Muscle layer of colon (tissue), 2 donors: ENCODE measurements at regions not wholly inside any gene's neighbourhood (a gene's known extent, or its start where the extent isn't known, plus 50 kb on each side); places are given as distances from the start of the nearest gene placed in this dataset.

Experiments
- H3K27ac ChIP-seq: one replicate; pipeline ENCODE4 v1.7.0; 2013; ENCODE audit warnings: low read depth, mild to moderate bottlenecking, low read length, moderate library complexity
- H3K27me3 ChIP-seq, 2 donors: one replicate each; pipeline ENCODE4 v1.7.0; 2013; ENCODE audit warnings: low read length in 2 of 2, mild to moderate bottlenecking in 2 of 2; ENCODE audit not compliant: insufficient read depth in 2 of 2, control insufficient read depth in 1 of 2
- H3K36me3 ChIP-seq: one replicate; pipeline ENCODE4 v1.7.0; 2013; ENCODE audit warnings: mild to moderate bottlenecking, low read length; ENCODE audit not compliant: insufficient read depth
- H3K4me1 ChIP-seq: one replicate; pipeline ENCODE4 v1.7.0; 2013; ENCODE audit warnings: mild to moderate bottlenecking, low read length; ENCODE audit not compliant: insufficient read depth
- H3K4me3 ChIP-seq, 2 donors: one replicate each; pipeline ENCODE4 v1.7.0; 2013; ENCODE audit warnings: low read length in 2 of 2, low read depth in 1 of 2, mild to moderate bottlenecking in 1 of 2, moderate library complexity in 1 of 2
- H3K9ac ChIP-seq: one replicate; pipeline ENCODE4 v1.7.0; 2013; ENCODE audit warnings: low read length
- H3K9me3 ChIP-seq: one replicate; pipeline ENCODE4 v1.7.0; 2013; ENCODE audit warnings: mild to moderate bottlenecking, low read length
- donor health status: abdominal sarcoma.
- donor health status: Adenocarcinoma of cecum.

GRCh38 chr18:70457223-70457622, 168.4 kb downstream of the SOCS6 start:
- Histone ChIP-seq H3K4me1 (no peaks in the 10 kb centered on the region), H3K9me3 (no peaks in the 10 kb centered on the region), H3K9ac (no peak overlapping the region), H3K27ac (no peak overlapping the region), H3K4me3 (no peak overlapping the region), H3K36me3 (no peaks in the 10 kb centered on the region), H3K27me3 (no peaks in the 10 kb centered on the region)

- no peaks in the 10 kb centered on the region for H3K27me3 ChIP-seq
Measured at GRCh38 chr18:70456376-70456775, 167.5 kb downstream of the SOCS6 start.

GRCh38 chr18:70455731-70456130, 166.9 kb downstream of the SOCS6 start:
- Histone ChIP-seq H3K27ac (no peak overlapping the region), H3K9ac (no peak overlapping the region), H3K4me1 (no peaks in the 10 kb centered on the region), H3K36me3 (no peaks in the 10 kb centered on the region), H3K4me3 (no peak overlapping the region), H3K9me3 (no peaks in the 10 kb centered on the region), H3K27me3 (no peaks in the 10 kb centered on the region)

More at GRCh38 chr18:70456376-70456775, 167.5 kb downstream of the SOCS6 start:
- H3K27ac ChIP-seq: no peak overlapping the region
- H3K4me1 ChIP-seq: no peaks in the 10 kb centered on the region
- no peaks in the 10 kb centered on the region for H3K36me3 ChIP-seq
- no peak overlapping the region for H3K9ac ChIP-seq
- H3K4me3 ChIP-seq: no peak overlapping the region
- no peaks in the 10 kb centered on the region for H3K9me3 ChIP-seq

- no peaks in the 10 kb centered on the region for H3K4me1 ChIP-seq
- H3K9me3 ChIP-seq: no peaks in the 10 kb centered on the region
- no peaks in the 10 kb centered on the region for H3K36me3 ChIP-seq
- H3K27ac ChIP-seq: no peak overlapping the region
- no peaks in the 10 kb centered on the region for H3K27me3 ChIP-seq
- no peak overlapping the region for H3K4me3 ChIP-seq
- no peak overlapping the region for H3K9ac ChIP-seq
Measured at GRCh38 chr18:70454704-70455322, 166.0 kb downstream of the SOCS6 start.

- no peaks in the 10 kb centered on the region for H3K36me3 ChIP-seq
- H3K27ac ChIP-seq: no peak overlapping the region
- H3K9ac ChIP-seq: no peak overlapping the region
- H3K4me3 ChIP-seq: no peak overlapping the region
- H3K9me3 ChIP-seq: no peaks in the 10 kb centered on the region
- H3K27me3 ChIP-seq: no peaks in the 10 kb centered on the region
- no peaks in the 10 kb centered on the region for H3K4me1 ChIP-seq
Measured at GRCh38 chr18:70453058-70453775, 164.4 kb downstream of the SOCS6 start.

GRCh38 chr18:70452501-70452900, 163.7 kb downstream of the SOCS6 start:
- Histone ChIP-seq H3K4me1 (no peaks in the 10 kb centered on the region), H3K4me3 (no peak overlapping the region), H3K27me3 (no peaks in the 10 kb centered on the region), H3K36me3 (no peaks in the 10 kb centered on the region), H3K9ac (no peak overlapping the region), H3K9me3 (no peaks in the 10 kb centered on the region), H3K27ac (no peak overlapping the region)

GRCh38 chr18:70450426-70451253, 161.8 kb downstream of the SOCS6 start:
- H3K27ac ChIP-seq: no peak overlapping the region
- no peaks in the 10 kb centered on the region for H3K27me3 ChIP-seq
- H3K36me3 ChIP-seq: no peaks in the 10 kb centered on the region
- H3K4me3 ChIP-seq: no peak overlapping the region
- no peak overlapping the region for H3K9ac ChIP-seq
- H3K4me1 ChIP-seq: no peaks in the 10 kb centered on the region
- H3K9me3 ChIP-seq: no peaks in the 10 kb centered on the region

GRCh38 chr18:70448588-70448987, 159.7 kb downstream of the SOCS6 start:
- no peaks in the 10 kb centered on the region for H3K36me3 ChIP-seq
- H3K27ac ChIP-seq: no peak overlapping the region
- H3K9me3 ChIP-seq: no peaks in the 10 kb centered on the region
- no peaks in the 10 kb centered on the region for H3K4me1 ChIP-seq
- H3K9ac ChIP-seq: no peak overlapping the region
- no peaks in the 10 kb centered on the region for H3K27me3 ChIP-seq
- H3K4me3 ChIP-seq: no peak overlapping the region

- no peaks in the 10 kb centered on the region for H3K9me3 ChIP-seq
Measured at GRCh38 chr18:70446063-70446462, 157.2 kb downstream of the SOCS6 start.

GRCh38 chr18:70442933-70443332, 154.1 kb downstream of the SOCS6 start:
- H3K9me3 ChIP-seq: no peaks in the 10 kb centered on the region
- no peak overlapping the region for H3K4me3 ChIP-seq
- H3K4me1 ChIP-seq: no peaks in the 10 kb centered on the region
- H3K36me3 ChIP-seq: no peaks in the 10 kb centered on the region
- no peak overlapping the region for H3K9ac ChIP-seq
- H3K27ac ChIP-seq: no peak overlapping the region
- no peaks in the 10 kb centered on the region for H3K27me3 ChIP-seq

More at GRCh38 chr18:70446063-70446462, 157.2 kb downstream of the SOCS6 start:
- Histone ChIP-seq H3K27me3 (no peaks in the 10 kb centered on the region), H3K4me1 (no peaks in the 10 kb centered on the region), H3K9ac (no peak overlapping the region), H3K4me3 (no peak overlapping the region), H3K27ac (no peak overlapping the region), H3K36me3 (no peaks in the 10 kb centered on the region)

- H3K9me3 ChIP-seq: no peaks in the 10 kb centered on the region
- H3K27me3 ChIP-seq: no peaks in the 10 kb centered on the region
- H3K4me1 ChIP-seq: no peaks in the 10 kb centered on the region
- no peak overlapping the region for H3K4me3 ChIP-seq
- H3K27ac ChIP-seq: no peak overlapping the region
- H3K36me3 ChIP-seq: no peaks in the 10 kb centered on the region
- H3K9ac ChIP-seq: no peak overlapping the region
Measured at GRCh38 chr18:70432804-70433400, 144.1 kb downstream of the SOCS6 start.
